Stimulated activated naive CD8-positive, alpha-beta T cell treated with anti-CD3 and anti-CD28 coated beads, Interleukin-15, Interleukin-2, amounts not matched to agents 100 U/mL and 50 U/mL, for 24 hours (primary cell): ENCODE measurements at regions not wholly inside any gene's neighbourhood (a gene's known extent, or its start where the extent isn't known, plus 50 kb on each side); places are given as distances from the start of the nearest gene placed in this dataset.
"Not testable (repeated sequence)": the region's sequence is repeated elsewhere in the genome, so short reads cannot be mapped to it uniquely, and the experiment has no call there.

Source experiments
- ATAC-seq: fragments of 150-1000 bp; cut with Tn5 transposase; one replicate; pipeline ENCODE4 v1.10.0; 2021
- DNase-seq: peaks from one replicate; pipeline ENCODE4 v3.0.0; 2021

GRCh38 chr6:147911686-147912085 is 403.2 kb downstream of the SAMD5 start:
- ATAC-seq: no peak
- no peak for DNase-seq

DNA sequence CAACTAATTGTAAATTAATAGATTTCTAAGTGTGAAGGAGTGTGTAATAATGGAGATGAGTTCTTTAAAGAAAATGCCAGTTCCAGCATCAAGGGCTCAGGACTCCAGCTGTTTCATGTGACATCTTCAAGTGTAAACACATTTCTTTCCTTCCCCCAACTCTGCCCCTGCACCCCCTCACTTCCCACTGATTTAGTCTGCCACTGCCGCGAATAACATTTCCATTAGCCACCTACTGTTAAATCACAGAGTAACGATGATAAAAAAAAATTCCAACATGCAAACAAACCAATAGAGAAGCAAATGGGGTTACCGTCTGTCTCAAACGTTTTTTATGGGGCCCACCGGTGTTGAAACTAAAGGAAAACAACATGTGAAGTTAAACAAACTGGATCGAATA is 414.3 kb downstream of the SAMD5 start:
- DNase-seq (no peak), ATAC-seq (no peak)

- ATAC-seq (no peak), DNase-seq (no peak)
Observed at GRCh38 chr6:147924598-147924997, 416.1 kb downstream of the SAMD5 start.

- DNase-seq: no peak
- no peak for ATAC-seq
Observed at GRCh38 chr6:147925826-147926225, 416.8 kb upstream of the SASH1 start.

DNA sequence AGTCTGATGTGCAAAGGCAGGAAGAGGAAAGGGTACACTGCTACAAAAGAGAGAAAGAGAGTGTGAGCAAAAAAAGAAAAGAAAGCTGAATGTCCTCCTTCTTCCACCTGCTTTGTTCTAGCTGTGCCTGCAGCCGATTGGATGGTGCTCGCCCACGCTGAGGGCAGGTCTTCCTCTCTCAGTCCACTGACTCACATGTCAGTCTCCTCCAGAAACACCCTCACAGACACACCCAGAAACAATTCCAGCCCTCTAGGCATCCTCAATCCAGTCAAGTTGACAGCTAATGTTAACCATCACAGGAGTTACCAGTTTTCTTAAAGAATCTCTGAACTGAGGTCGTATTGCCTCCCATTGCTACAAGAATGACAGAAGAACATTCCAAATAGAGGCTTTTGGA is 411.9 kb upstream of the SASH1 start:
- ATAC-seq: no peak
- no peak for DNase-seq

DNA sequence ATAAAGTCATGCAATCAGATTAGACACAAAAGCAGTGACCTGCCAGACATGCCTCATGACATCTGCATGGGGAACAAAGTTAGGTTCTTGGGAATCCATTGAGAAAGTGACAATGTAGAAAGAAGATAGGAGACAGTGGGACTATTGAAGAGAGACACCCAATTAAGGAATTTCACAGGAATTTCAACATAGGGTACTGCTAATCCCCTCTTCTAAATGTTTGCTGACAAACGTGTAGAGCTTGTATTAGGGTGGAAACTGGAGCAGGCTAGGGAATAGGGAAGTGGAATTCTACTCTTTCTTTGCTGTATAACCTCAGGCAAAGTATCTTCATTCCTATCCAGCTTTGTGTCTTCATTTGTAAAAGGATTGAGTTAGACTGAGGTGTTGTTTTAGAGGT is 409.4 kb upstream of the SASH1 start:
- no peak for DNase-seq

GRCh38 chr6:147935656-147936055 is 407.0 kb upstream of the SASH1 start:
- no peak for ATAC-seq
- DNase-seq: no peak

More for the DNA sequence above, 409.4 kb upstream of the SASH1 start:
- no peak for ATAC-seq

DNA sequence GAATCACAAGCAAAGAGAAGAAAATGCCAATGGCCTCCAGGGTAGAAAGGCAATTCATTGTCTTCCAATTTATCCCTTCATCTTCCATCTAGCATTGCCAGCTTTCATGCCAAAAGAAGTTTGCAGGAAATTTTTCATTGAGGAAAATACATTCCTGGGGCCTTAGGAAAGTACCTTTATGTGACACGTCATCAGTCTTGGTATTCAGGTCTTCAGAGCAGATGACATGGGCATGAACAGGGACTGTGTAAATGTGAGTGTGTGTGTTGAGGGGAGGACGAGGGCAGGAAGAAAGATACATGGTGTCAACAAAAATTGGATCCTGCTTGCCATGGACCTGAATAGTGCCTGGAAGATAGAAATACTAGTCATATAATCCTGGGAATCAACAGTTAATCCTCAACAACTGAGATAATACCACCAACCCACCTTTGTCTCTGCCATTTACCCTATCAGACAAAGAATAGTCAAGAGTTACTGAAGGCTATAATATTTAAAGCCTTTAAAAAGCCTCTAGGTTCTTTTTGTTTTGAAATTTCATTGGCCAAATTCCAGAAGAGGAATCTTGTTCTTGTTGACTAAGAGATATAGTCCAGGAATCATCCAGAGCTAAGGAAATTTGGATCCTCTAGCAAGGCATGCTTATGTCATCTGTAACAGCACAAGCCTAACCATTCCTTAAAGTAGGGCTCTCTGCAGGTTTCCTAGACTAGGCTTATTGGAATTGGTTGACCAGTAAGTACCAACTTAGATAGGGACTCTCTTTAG is 405.8 kb upstream of the SASH1 start:
- ATAC-seq (no peak), DNase-seq (no peak)

- no peak for DNase-seq
- no peak for ATAC-seq
Observed at GRCh38 chr6:147941143-147941542, 401.5 kb upstream of the SASH1 start.

GRCh38 chr6:147942363-147942762 is 400.3 kb upstream of the SASH1 start:
- ATAC-seq: no peak
- no peak for DNase-seq

- no peak for DNase-seq
- ATAC-seq: no peak
Observed at GRCh38 chr6:147944122-147944521, 398.5 kb upstream of the SASH1 start.

DNA sequence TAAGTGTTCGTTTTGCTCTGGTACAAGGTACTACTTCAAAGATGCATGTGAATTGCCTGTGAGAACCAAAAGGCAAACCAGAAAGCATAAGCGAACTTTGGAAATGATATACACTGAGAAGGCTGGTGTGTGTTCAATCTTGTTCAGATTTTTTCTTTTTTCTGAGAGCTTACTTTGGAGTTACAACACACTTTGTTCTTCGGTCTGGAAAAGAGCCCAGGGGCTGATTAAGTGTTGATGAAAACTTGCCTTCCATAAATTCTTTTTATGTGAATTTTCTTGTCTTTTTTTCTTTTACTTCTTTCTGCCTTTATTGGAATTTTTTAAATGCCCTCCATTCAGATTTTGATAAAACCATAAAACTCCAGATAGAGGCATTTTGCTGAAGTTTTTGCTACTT is 395.1 kb upstream of the SASH1 start:
- DNase-seq: no peak
- ATAC-seq: no peak

DNA sequence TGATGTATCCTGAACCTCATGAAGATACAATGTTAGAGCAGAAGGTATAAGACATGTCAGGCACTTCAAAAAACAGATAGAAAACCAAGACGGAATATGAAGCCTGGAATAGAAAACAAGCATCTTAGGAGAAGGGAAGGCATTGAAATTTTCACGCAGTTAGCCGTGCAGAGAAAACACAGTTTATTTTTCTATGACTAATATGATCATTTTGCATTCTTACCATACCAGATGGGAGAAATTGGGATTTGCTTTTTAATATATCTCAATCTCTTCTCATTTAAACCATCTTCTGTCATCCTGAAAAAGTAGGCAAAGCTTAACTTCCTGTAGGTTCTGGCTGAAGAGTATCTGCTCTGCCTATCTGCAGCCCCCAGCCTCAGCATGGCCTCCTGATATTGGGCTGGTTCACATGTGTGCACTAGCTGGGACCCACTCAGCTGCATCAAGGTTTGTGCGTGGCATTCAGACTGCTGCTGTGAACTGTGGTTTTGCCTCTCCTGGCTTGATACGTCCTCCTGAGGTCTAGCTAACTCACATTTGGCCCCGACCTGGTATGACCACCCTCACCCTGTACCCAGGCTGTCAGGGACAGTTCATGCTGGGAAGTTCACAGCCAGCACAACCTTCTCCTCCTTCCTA is 392.5 kb upstream of the SASH1 start:
- ATAC-seq (no peak), DNase-seq (no peak)

- DNase-seq: no peak
Observed at GRCh38 chr6:147950623-147950987, 392.0 kb upstream of the SASH1 start.

DNA sequence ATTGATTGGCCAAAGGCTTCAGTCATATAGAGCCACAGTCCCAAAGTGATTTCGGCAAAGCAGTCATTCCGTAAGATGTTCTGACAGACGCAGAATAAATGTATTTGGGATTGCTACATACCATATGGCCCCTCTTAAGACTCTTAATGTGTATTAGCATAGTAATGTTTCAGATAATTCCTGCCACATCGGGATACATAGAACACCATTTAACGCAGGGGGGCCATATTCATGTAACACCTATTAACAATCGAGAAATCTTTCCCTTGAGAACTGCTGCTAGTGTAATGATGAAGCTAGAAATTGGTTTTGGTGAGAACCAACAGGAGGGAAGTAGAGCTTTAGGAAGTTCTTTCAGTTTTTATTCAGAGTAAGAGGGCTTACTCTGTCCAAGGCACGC is 390.9 kb upstream of the SASH1 start:
- no peak for DNase-seq
- no peak for ATAC-seq

More at GRCh38 chr6:147950623-147950987, 392.0 kb upstream of the SASH1 start:
- ATAC-seq: no peak

DNA sequence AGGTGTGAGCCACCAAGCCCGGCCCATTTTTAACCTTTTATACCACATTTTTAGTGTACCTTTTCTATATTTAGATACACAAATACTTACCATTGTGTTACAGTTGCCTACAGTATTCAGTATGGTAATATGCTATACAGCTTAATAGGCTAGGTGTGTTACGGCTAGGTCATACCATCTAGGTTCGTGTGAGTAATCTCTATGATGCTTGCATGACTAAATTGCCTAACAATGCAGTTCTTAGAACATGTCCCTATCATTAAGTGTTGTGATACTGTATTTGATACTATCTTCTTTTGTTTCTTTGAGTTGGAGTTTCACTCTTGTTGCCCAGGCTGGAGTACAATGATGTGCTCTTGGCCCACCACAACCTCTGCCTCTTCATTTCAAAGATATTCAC is 387.7 kb upstream of the SASH1 start:
- ATAC-seq: no peak
- DNase-seq: no peak

GRCh38 chr6:147958683-147959082 is 384.0 kb upstream of the SASH1 start:
- DNase-seq: no peak
- ATAC-seq: no peak

GRCh38 chr6:147961481-147962141 is 381.0 kb upstream of the SASH1 start:
- ATAC-seq: no peak
- no peak for DNase-seq

DNA sequence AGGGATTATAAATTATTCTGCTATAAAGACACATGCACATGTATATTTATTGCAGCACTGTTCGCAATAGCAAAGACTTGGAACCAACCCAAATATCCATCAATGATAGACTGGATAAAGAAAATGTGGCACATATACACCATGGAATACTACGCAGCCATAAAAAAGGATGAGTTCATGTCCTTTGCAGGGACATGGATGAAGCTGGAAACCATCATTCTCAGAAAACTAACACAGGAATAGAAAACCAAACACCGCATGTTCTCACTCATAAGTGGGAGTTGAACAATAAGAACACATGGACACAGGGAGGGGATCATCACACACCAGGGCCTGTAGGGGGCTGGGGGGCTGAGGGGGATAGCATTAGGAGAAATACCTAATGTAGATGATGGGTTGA is 377.2 kb upstream of the SASH1 start:
- ATAC-seq, DNase-seq: not testable (repeated sequence)

DNA sequence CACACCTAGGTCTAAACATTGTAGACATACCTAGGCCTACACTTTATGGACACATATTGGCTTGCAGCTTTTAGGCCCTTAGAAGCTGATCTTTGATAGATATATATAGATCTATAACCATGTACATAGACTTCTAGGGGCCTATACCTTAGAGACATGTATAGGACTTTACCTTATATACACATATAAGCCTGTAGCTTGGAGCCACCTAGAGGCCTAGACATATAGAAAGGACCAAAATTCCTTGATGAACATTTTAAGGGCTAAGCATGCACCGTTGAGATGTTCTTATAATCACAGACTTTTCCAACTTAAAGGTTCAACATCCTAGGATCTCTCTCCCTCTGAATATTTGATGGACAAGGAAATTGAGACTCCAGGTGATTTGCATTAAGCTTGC is 371.7 kb upstream of the SASH1 start:
- ATAC-seq (no peak), DNase-seq (no peak)

- no peak for DNase-seq
- ATAC-seq: no peak
Observed at GRCh38 chr6:147972448-147972847, 370.2 kb upstream of the SASH1 start.

GRCh38 chr6:147973806-147974205 is 368.8 kb upstream of the SASH1 start:
- DNase-seq (no peak), ATAC-seq (no peak)

- DNase-seq (no peak), ATAC-seq (no peak)
Observed at GRCh38 chr6:147974376-147974775, 368.3 kb upstream of the SASH1 start.
